NCI-H446 (cell line): ENCODE measurements at regions not wholly inside any gene's neighbourhood (a gene's known extent, or its start where the extent isn't known, plus 50 kb on each side); places are given as distances from the start of the nearest gene placed in this dataset.
A peak's percentile ranks its signal among the peaks of the same experiment; 100 is the strongest.

Source experiments
- DNase-seq, 2 experiments: peaks; one replicate each; lab custom pipeline; 2025; lab: John Stamatoyannopoulos, UW

GRCh38 chr9:89554307-89555035 is 50.3 kb upstream of the GADD45G start:
- no peak for DNase-seq

- no peak for DNase-seq
These were observed 51.3 kb upstream of the GADD45G start for GRCh38 chr9:89553451-89554010.

GRCh38 chr9:89550346-89550927 is 52.5 kb upstream of the SEMA4D start:
- no peak for DNase-seq

- peak; percentile 36 to 67 for DNase-seq
These were observed 51.2 kb upstream of the SEMA4D start for GRCh38 chr9:89549031-89549644.

- no peak for DNase-seq
These were observed 50.2 kb upstream of the SEMA4D start for GRCh38 chr9:89548071-89548638.
